NCI-H2107 (cell line): ENCODE measurements at regions not wholly inside any gene's neighbourhood (a gene's known extent, or its start where the extent isn't known, plus 50 kb on each side); places are given as distances from the start of the nearest gene placed in this dataset.

Source experiments
- DNase-seq: peaks from one replicate; lab custom pipeline; 2025; lab: John Stamatoyannopoulos, UW

GRCh38 chr2:61722318-61722717 is 131.5 kb downstream of the FAM161A start:
- DNase-seq, result no peak

GRCh38 chr2:61721382-61721781 is 132.5 kb downstream of the FAM161A start:
- no peak for DNase-seq

- no peak for DNase-seq
Measured at GRCh38 chr2:61720911-61721310, 132.9 kb downstream of the FAM161A start.

GRCh38 chr2:61718965-61719364 is 134.9 kb downstream of the FAM161A start:
- no peak for DNase-seq

GRCh38 chr2:61715506-61715905 is 138.4 kb downstream of the FAM161A start:
- DNase-seq, result no peak

- no peak for DNase-seq
Measured at GRCh38 chr2:61714210-61714609, 139.7 kb downstream of the FAM161A start.

GRCh38 chr2:61713457-61713856 is 140.4 kb downstream of the FAM161A start:
- no peak for DNase-seq

- DNase-seq, result no peak
Measured at GRCh38 chr2:61712060-61712459, 141.8 kb downstream of the FAM161A start.

GRCh38 chr2:61710711-61711110 is 143.1 kb downstream of the FAM161A start:
- DNase-seq, result no peak

GRCh38 chr2:61707984-61708852 is 145.6 kb downstream of the FAM161A start:
- peak; percentile 52 for DNase-seq

GRCh38 chr2:61705625-61706024 is 148.2 kb downstream of the FAM161A start:
- DNase-seq, result no peak

- no peak for DNase-seq
Measured at GRCh38 chr2:61704364-61704763, 149.5 kb downstream of the FAM161A start.

GRCh38 chr2:61702088-61702467 is 151.8 kb downstream of the FAM161A start:
- no peak for DNase-seq

GRCh38 chr2:61700464-61700863 is 153.4 kb downstream of the FAM161A start:
- no peak for DNase-seq

GRCh38 chr2:61694312-61695274 is 156.4 kb upstream of the XPO1 start:
- DNase-seq, result peak; percentile 37

GRCh38 chr2:61693744-61694143 is 155.6 kb upstream of the XPO1 start:
- DNase-seq, result no peak

GRCh38 chr2:61690078-61690596 is 152.0 kb upstream of the XPO1 start:
- DNase-seq, result no peak

GRCh38 chr2:61689568-61689967 is 151.4 kb upstream of the XPO1 start:
- DNase-seq, result no peak

GRCh38 chr2:61688369-61689334 is 150.5 kb upstream of the XPO1 start:
- DNase-seq, result no peak

- no peak for DNase-seq
Measured at GRCh38 chr2:61679096-61679495, 140.9 kb upstream of the XPO1 start.

- no peak for DNase-seq
Measured at GRCh38 chr2:61677942-61678341, 139.8 kb upstream of the XPO1 start.
